Hepatocyte (in vitro differentiated cells): ENCODE measurements at regions not wholly inside any gene's neighbourhood (a gene's known extent, or its start where the extent isn't known, plus 50 kb on each side); places are given as distances from the start of the nearest gene placed in this dataset.

ENCODE experiments used
- EZH2 ChIP-seq: fragments of 200-600 bp; sonication (generic); IDR thresholded peaks from 2 replicates; pipeline ENCODE4 v1.6.1; 2016; ENCODE audit warnings: antibody characterized with exemption, mild to moderate bottlenecking, borderline replicate concordance
- TF ChIP-seq, protein P1 (sequence below): fragments of 200-600 bp; sonication (generic); IDR thresholded peaks from 2 replicates; pipeline ENCODE4 v1.5.1; 2016; ENCODE audit warnings: antibody characterized with exemption, mild to moderate bottlenecking; ENCODE audit not compliant: poor library complexity

DNA sequence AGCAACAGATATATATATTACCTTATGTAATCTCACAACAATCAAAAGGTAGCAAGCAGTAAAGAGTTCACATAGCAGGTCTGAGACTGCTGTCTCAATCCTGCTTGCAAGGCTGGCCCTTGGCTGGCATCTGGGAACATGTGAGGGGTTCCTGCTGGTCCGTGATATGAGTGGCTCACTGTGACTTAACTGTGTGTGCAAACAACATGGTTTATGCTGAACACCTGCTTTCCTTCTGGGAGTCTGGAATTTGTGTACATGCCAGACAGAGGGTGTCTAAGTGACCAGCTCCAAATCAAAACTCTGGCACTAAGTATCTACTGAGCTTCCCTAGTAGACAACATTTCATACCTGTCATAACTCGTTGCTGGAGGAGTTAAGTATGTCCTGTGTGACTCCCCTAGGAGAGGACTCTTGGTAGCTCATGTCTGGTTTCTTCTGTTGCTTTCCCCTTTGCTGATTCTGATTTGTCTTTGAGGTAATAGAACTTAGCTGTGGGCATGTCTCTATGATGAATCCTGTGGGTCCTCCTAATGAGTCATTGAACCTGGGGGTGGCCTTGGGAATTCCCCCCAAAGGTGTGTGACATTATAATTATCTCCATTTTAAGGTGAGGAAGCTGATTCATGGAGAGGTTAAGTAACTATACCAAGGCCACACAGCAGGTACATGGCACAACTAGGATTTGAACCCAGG is 131.6 kb upstream of the NEDD9 start:
- TF ChIP-seq, protein P1, sequence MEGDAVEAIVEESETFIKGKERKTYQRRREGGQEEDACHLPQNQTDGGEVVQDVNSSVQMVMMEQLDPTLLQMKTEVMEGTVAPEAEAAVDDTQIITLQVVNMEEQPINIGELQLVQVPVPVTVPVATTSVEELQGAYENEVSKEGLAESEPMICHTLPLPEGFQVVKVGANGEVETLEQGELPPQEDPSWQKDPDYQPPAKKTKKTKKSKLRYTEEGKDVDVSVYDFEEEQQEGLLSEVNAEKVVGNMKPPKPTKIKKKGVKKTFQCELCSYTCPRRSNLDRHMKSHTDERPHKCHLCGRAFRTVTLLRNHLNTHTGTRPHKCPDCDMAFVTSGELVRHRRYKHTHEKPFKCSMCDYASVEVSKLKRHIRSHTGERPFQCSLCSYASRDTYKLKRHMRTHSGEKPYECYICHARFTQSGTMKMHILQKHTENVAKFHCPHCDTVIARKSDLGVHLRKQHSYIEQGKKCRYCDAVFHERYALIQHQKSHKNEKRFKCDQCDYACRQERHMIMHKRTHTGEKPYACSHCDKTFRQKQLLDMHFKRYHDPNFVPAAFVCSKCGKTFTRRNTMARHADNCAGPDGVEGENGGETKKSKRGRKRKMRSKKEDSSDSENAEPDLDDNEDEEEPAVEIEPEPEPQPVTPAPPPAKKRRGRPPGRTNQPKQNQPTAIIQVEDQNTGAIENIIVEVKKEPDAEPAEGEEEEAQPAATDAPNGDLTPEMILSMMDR = no peak
- no peak for TF ChIP-seq EZH2
